ENCODE measurements at regions not wholly inside any gene's neighbourhood (a gene's known extent, or its start where the extent isn't known, plus 50 kb on each side); places are given as distances from the start of the nearest gene placed in this dataset.

DNA sequence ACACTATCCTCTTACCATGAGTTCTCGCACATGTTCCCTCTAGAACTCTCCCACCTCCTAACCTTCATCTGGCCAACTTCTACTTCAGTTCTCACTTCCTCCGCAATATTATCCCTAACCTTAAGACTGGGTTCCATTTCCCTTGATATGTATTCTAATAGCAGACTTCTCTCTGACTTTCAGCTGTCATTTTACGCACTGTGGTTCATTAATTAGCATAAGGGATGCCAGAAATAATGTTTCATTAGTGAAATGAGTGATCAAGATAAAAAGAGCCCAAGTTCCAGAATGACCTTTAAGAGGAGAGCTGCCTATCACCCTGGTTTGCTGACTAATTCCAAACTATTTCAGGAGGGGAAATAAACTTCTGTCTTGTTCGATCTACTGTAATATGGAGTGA lies 108.6 kb upstream of the CCDC150 start:
- 94% methylated on average over 4 of the region's 4 CpGs for WGBS, 2 donors
- DNase-seq, result no peak
- intact Hi-C loops (cut with DNase I), result no loop called here
- TF ChIP-seq POLR2A (IDR thresholded peaks at IDR 0.05), result no peak
- TF ChIP-seq, protein P1, sequence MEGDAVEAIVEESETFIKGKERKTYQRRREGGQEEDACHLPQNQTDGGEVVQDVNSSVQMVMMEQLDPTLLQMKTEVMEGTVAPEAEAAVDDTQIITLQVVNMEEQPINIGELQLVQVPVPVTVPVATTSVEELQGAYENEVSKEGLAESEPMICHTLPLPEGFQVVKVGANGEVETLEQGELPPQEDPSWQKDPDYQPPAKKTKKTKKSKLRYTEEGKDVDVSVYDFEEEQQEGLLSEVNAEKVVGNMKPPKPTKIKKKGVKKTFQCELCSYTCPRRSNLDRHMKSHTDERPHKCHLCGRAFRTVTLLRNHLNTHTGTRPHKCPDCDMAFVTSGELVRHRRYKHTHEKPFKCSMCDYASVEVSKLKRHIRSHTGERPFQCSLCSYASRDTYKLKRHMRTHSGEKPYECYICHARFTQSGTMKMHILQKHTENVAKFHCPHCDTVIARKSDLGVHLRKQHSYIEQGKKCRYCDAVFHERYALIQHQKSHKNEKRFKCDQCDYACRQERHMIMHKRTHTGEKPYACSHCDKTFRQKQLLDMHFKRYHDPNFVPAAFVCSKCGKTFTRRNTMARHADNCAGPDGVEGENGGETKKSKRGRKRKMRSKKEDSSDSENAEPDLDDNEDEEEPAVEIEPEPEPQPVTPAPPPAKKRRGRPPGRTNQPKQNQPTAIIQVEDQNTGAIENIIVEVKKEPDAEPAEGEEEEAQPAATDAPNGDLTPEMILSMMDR (IDR thresholded peaks at IDR 0.05), result no peak
- Histone ChIP-seq H3K36me3 (no peaks in the 10 kb centered on the region), H3K27me3 (no peaks in the 10 kb centered on the region), H3K4me1 (no peaks in the 10 kb centered on the region), H3K27ac (no peak overlapping the region), H3K4me3 (replicated peaks in 1 of 3) (no peak overlapping the region), H3K9me3 (no peaks in the 10 kb centered on the region)

DNA sequence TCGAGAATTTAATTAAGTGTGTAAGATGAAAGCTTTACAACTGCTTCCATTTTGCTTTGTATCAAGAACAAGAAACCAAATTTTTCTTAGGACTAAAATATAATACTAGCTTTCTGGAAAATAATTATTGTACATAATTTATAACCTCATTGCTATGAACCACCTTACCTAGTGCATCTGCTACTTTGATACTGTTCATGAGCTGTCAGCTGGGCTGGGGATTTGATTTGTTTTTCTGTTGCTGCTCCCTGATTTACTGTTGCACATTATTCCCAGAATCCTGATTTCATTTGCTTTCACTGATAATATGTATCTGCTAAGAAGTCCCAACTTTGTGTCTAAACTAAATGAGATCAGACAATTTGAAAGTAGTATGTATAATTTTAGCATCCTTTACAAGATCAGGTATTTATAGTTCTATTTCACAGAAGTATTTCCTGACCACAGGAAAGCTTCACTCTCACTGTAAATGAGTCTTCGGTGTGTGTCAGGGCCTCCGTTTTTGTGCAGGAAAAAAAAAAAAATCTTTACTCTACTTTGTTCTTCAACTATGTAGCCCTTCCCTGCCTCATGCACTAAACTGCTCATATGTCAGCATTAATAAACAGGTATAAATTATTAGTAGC lies 105.6 kb upstream of the CCDC150 start:
- TF ChIP-seq POLR2A (IDR thresholded peaks at IDR 0.05), result no peak
- TF ChIP-seq, protein P1 (IDR thresholded peaks at IDR 0.05), result no peak
- H3K9me3 ChIP-seq, result no peaks in the 10 kb centered on the region
- 74 to 81% methylated on average over 3 of the region's 3 CpGs for WGBS, 2 donors
- intact Hi-C loops (cut with DNase I), result no loop called here
- no peaks in the 10 kb centered on the region for H3K36me3 ChIP-seq
- H3K27ac ChIP-seq, result no peak overlapping the region
- no peaks in the 10 kb centered on the region for H3K4me1 ChIP-seq
- no peaks in the 10 kb centered on the region for H3K27me3 ChIP-seq
- DNase-seq, result no peak
- no peak overlapping the region for H3K4me3 ChIP-seq (replicated peaks in 1 of 3)

DNA sequence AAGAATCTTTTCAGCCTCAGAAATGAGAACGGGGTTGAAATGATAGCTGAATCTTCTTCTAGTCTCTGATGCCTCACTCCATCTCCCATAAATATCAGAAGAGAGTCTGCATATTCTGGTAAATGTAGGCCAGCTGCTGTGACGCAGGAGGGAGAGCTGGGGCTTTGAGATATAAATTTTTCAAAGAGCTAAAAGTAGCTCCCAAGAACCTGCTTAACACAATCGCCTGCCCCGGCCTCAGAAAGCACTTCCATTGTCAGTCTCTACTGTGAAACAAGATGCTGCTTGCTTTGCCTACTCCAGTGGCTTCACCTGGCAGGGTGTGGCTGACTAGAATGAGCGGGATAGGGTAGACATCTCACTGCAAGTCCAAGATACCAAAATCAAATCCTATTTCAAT lies 105.0 kb upstream of the CCDC150 start:
- Histone ChIP-seq H3K27me3 (no peaks in the 10 kb centered on the region), H3K4me1 (no peaks in the 10 kb centered on the region), H3K36me3 (no peaks in the 10 kb centered on the region), H3K4me3 (replicated peaks in 1 of 3) (no peak overlapping the region), H3K9me3 (no peaks in the 10 kb centered on the region), H3K27ac (no peak overlapping the region)
- TF ChIP-seq POLR2A (IDR thresholded peaks at IDR 0.05), result no peak
- TF ChIP-seq, protein P1 (IDR thresholded peaks at IDR 0.05), result no peak
- intact Hi-C loops (cut with DNase I), result no loop called here
- DNase-seq, result no peak
- 85 to 87% methylated on average over 5 of the region's 5 CpGs for WGBS, 2 donors

DNA sequence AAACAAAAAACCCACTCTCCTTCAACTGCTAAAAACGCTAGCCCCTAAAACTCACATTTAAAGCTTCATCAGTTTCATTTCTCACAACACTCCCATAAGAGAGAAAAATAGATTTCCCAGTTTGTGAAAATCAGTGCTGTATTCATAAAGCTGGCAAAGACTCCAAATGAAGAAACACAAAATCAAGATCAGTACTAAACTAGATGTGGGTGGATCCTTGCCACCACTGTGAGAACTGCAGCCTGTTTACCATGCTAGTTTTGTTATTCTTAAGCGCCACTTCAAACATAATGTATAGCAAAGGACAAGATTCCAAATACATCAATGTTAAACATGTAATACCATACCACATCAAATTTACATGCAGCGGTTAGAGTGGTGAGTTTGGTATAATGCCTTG lies 104.5 kb upstream of the CCDC150 start:
- Histone ChIP-seq H3K9me3 (no peaks in the 10 kb centered on the region), H3K4me1 (no peaks in the 10 kb centered on the region), H3K4me3 (replicated peaks in 1 of 3) (no peak overlapping the region), H3K27ac (no peak overlapping the region), H3K27me3 (no peaks in the 10 kb centered on the region), H3K36me3 (no peaks in the 10 kb centered on the region)
- intact Hi-C loops (cut with DNase I), result no loop called here
- DNase-seq, result no peak
- 86 to 90% methylated on average over 3 of the region's 3 CpGs for WGBS, 2 donors
- TF ChIP-seq, protein P1 (IDR thresholded peaks at IDR 0.05), result no peak

GRCh38 chr2:196535742-196536141 lies 103.8 kb upstream of the CCDC150 start:
- H3K27ac ChIP-seq, result no peak overlapping the region
- intact Hi-C loops (cut with DNase I), result no loop called here
- no peak for DNase-seq
- H3K4me1 ChIP-seq, result no peaks in the 10 kb centered on the region
- no peak overlapping the region for H3K4me3 ChIP-seq (replicated peaks in 1 of 3)
- TF ChIP-seq, protein P1 (IDR thresholded peaks at IDR 0.05), result no peak
- no peak for TF ChIP-seq POLR2A (IDR thresholded peaks at IDR 0.05)
- H3K36me3 ChIP-seq, result no peaks in the 10 kb centered on the region
- 33 to 52% methylated on average over 1 of the region's 1 CpG for WGBS, 2 donors
- H3K27me3 ChIP-seq, result no peaks in the 10 kb centered on the region
- H3K9me3 ChIP-seq, result no peaks in the 10 kb centered on the region

All from thyroid gland (tissue), 4 donors.